Osteocyte (in vitro differentiated cells): ENCODE measurements at regions not wholly inside any gene's neighbourhood (a gene's known extent, or its start where the extent isn't known, plus 50 kb on each side); places are given as distances from the start of the nearest gene placed in this dataset.

ENCODE experiments used
- DNase-seq: peaks from one replicate; pipeline ENCODE4 v3.0.0; 2021; ENCODE audit warnings: mixed read lengths; ENCODE audit not compliant: unreplicated experiment; ENCODE audit errors: extremely low spot score
- H3K27ac Mint-ChIP-seq: one replicate; pipeline ENCODE4 v1.8.0; 2021; ENCODE audit warnings: mild to moderate bottlenecking, mixed read lengths; ENCODE audit not compliant: unreplicated experiment
- H3K27me3 Mint-ChIP-seq: one replicate; pipeline ENCODE4 v1.8.0; 2021; ENCODE audit warnings: mixed read lengths; ENCODE audit not compliant: unreplicated experiment
- H3K36me3 Mint-ChIP-seq: one replicate; pipeline ENCODE4 v1.8.0; 2021; ENCODE audit warnings: mixed read lengths; ENCODE audit not compliant: unreplicated experiment
- H3K4me1 Mint-ChIP-seq: one replicate; pipeline ENCODE4 v1.8.0; 2021; ENCODE audit warnings: mixed read lengths; ENCODE audit not compliant: unreplicated experiment
- H3K4me3 Mint-ChIP-seq: one replicate; pipeline ENCODE4 v1.8.0; 2021; ENCODE audit warnings: mild to moderate bottlenecking, moderate library complexity, mixed read lengths; ENCODE audit not compliant: unreplicated experiment
- H3K9me3 Mint-ChIP-seq: one replicate; pipeline ENCODE4 v1.8.0; 2021; ENCODE audit warnings: mixed read lengths; ENCODE audit not compliant: unreplicated experiment
- CTCF ChIP-seq: fragments of 200-600 bp; sonication (generic); IDR thresholded peaks from 2 replicates; pipeline ENCODE4 v1.5.0; 2021; ENCODE audit warnings: antibody characterized with exemption, mild to moderate bottlenecking, moderate library complexity

DNA sequence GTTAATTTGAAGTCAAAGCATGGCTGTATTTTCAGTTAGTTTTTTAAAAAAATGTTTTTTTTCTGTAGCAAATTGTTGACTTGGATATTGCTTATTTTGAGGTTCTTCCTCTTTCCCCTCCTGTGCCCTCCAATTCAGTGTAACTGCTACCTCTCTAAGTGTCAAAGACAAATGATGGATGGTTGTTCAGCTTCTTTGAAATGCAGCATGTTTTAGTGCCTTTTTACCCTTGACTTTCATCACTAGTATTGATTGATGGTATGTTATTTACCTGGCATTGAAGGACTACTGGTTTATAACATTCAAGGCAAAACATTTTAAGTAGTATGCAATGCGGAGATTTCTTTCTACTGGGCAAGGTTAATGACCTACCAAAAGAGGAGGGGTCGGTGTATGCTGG lies 281.0 kb upstream of the FAT1 start:
- Mint-ChIP-seq H3K27me3 (no peaks in the 10 kb centered on the region), H3K36me3 (no peaks in the 10 kb centered on the region), H3K9me3 (peaks cover 6% of the 10 kb centered on the region), H3K4me1 (peaks cover 38% of the 10 kb centered on the region), H3K27ac (no peak overlapping the region), H3K4me3 (no peak overlapping the region)
- no peak for DNase-seq
- TF ChIP-seq CTCF: no peak

- Mint-ChIP-seq H3K4me1 (peaks cover 30% of the 10 kb centered on the region), H3K27me3 (no peaks in the 10 kb centered on the region), H3K9me3 (peaks cover 6% of the 10 kb centered on the region), H3K4me3 (no peak overlapping the region), H3K27ac (peak overlapping the region; percentile 27), H3K36me3 (no peaks in the 10 kb centered on the region)
- DNase-seq: no peak
- TF ChIP-seq CTCF: no peak
Observed at GRCh38 chr4:187006189-187006618, 282.5 kb upstream of the FAT1 start.

- H3K4me3 Mint-ChIP-seq: no peak overlapping the region
- no peaks in the 10 kb centered on the region for H3K36me3 Mint-ChIP-seq
- peaks cover 18% of the 10 kb centered on the region for H3K4me1 Mint-ChIP-seq
- TF ChIP-seq CTCF: no peak
- no peak for DNase-seq
- H3K27me3 Mint-ChIP-seq: no peaks in the 10 kb centered on the region
- no peak overlapping the region for H3K27ac Mint-ChIP-seq
- H3K9me3 Mint-ChIP-seq: no peaks in the 10 kb centered on the region
Observed at GRCh38 chr4:187010052-187010451, 286.4 kb upstream of the FAT1 start.

DNA sequence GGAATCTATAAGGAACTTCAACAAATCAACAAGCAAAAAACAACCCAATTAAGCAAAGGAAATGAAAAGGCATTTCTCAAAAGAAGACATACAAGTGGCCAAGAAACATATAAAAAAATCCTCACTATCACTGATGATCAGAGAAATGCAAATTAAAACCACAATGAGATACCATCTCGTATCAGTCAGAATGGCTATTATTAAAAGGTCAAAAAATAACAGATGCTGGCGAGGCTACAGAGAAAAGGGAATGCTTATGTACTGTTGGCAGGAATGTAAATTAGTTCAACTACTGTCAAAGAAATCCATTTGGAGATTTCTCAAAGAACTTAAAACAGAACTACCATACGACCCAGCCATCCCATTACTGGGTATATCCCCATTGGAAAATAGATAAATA lies 292.4 kb upstream of the FAT1 start:
- Mint-ChIP-seq H3K4me1 (peaks cover 17% of the 10 kb centered on the region), H3K27ac (no peak overlapping the region), H3K9me3 (peaks cover 8% of the 10 kb centered on the region), H3K27me3 (no peaks in the 10 kb centered on the region), H3K36me3 (no peaks in the 10 kb centered on the region), H3K4me3 (no peak overlapping the region)
- no peak for DNase-seq
- no peak for TF ChIP-seq CTCF

DNA sequence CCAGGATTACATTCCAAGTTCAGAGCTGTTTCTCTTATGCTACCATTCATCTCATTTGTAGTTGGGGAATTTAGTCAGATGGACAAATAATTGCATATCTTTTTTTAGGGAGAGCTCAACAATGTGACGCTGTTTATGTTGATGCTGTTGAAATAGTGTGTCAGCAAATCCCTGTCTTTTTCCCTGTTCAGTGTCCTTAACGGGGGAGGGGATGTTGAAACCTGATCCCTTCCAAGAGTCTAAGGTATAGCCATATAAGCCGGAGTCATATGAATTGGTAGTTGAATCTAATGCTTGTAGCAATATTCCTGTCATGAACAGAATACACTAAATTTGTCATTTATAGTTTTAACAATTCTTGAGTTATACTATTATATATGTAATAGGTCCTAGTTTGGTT lies 293.5 kb upstream of the FAT1 start:
- no peak for DNase-seq
- Mint-ChIP-seq H3K9me3 (peaks cover 8% of the 10 kb centered on the region), H3K27ac (no peak overlapping the region), H3K4me3 (no peak overlapping the region), H3K27me3 (no peaks in the 10 kb centered on the region), H3K36me3 (no peaks in the 10 kb centered on the region), H3K4me1 (peaks cover 19% of the 10 kb centered on the region)
- no peak for TF ChIP-seq CTCF
